ENCODE measurements at regions not wholly inside any gene's neighbourhood (a gene's known extent, or its start where the extent isn't known, plus 50 kb on each side); places are given as distances from the start of the nearest gene placed in this dataset.

DNA sequence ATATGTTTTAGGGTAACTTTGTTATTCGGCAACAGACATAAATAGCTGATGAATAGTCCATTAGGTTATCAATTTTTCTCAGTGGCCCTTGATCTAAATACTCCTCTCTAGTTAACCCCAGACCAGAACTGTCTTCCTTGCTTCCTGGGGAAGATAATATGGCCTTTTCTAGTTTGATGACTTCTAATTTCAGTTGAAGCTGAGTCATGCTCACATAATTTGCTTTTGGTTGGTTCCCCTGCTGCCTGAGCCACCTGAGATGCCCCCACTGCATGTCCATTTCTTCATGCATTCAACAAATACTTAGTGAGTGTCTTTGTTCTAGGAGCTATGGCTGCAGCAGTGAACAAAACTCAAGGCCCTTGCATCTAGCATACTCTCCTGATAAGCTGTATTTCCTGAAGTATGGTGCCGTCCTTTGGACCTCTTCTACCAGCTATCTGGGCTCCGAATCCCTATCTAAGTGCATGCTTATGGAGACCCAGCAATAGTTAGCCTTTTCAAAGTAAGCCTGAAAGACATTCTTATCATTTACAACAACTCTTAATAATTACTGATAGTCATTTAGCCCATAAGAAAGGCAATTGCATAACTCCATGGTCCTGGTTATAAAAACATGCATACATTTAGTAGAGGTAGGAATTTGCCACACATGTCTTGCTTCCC lies 84.5 kb upstream of the SLC12A2 start:
- H3K27me3 Mint-ChIP-seq (ENCODE audit: insufficient read depth, low read depth, poor library complexity): peaks cover 2% of the 10 kb centered on the region
- no peaks in the 10 kb centered on the region for H3K9me3 Mint-ChIP-seq
- H3K4me1 Mint-ChIP-seq: peaks cover 12% of the 10 kb centered on the region
- H3K27ac ChIP-seq (ENCODE audit: low read depth): no peak overlapping the region
- H3K4me2 ChIP-seq: no peak overlapping the region
- no peaks in the 10 kb centered on the region for H3K9me2 ChIP-seq (ENCODE audit: insufficient read depth)
- DNase-seq (ENCODE audit: low spot score) (no peak), ATAC-seq (no peak)
- no peak overlapping the region for H3K4me3 ChIP-seq
- H2AFZ ChIP-seq: no peak overlapping the region
- H3K36me3 ChIP-seq (ENCODE audit: insufficient read depth): no peaks in the 10 kb centered on the region
- no peak overlapping the region; the same call in 1 of the 2 replicates for H3K27ac Mint-ChIP-seq
- H3K27me3 ChIP-seq (ENCODE audit: insufficient read depth): no peaks in the 10 kb centered on the region
- H3F3A ChIP-seq (replicated peaks; ENCODE audit: low read depth): no peaks in the 10 kb centered on the region
- H4K20me1 ChIP-seq (replicated peaks; ENCODE audit: insufficient read depth): no peaks in the 10 kb centered on the region
- H3K36me3 Mint-ChIP-seq (ENCODE audit: low read depth): no peaks in the 10 kb centered on the region
- peaks cover 10% of the 10 kb centered on the region; the same call in 1 of the 2 replicates for H3K4me1 ChIP-seq (ENCODE audit: insufficient read depth)
- TF ChIP-seq, protein P1, sequence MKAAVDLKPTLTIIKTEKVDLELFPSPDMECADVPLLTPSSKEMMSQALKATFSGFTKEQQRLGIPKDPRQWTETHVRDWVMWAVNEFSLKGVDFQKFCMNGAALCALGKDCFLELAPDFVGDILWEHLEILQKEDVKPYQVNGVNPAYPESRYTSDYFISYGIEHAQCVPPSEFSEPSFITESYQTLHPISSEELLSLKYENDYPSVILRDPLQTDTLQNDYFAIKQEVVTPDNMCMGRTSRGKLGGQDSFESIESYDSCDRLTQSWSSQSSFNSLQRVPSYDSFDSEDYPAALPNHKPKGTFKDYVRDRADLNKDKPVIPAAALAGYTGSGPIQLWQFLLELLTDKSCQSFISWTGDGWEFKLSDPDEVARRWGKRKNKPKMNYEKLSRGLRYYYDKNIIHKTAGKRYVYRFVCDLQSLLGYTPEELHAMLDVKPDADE (IDR thresholded peaks at IDR 0.05): no peak
- TF ChIP-seq ZNF462 (CRISPR knock-in tag; IDR thresholded peaks at IDR 0.05) (no peak), CREB1 (CRISPR knock-in tag; IDR thresholded peaks at IDR 0.05; ENCODE audit: low read depth) (no peak), EZH2phosphoT487 (IDR thresholded peaks at IDR 0.05; ENCODE audit: unreplicated experiment) (no peak), STAT1 (IDR thresholded peaks at IDR 0.05; ENCODE audit: unreplicated experiment) (no peak), ZNF114 (CRISPR knock-in tag; IDR thresholded peaks at IDR 0.05) (no peak), EZH2 (IDR thresholded peaks at IDR 0.05; ENCODE audit: low read depth, unreplicated experiment) (no peak), NANOG (IDR thresholded peaks at IDR 0.05; ENCODE audit: borderline replicate concordance) (no peak), ZNF331 (CRISPR knock-in tag; IDR thresholded peaks at IDR 0.05; ENCODE audit: low read depth) (no peak), JUNB (IDR thresholded peaks at IDR 0.05; ENCODE audit: unreplicated experiment) (no peak), POLR2AphosphoS5 (IDR thresholded peaks at IDR 0.05; ENCODE audit: low read depth) (no peak)
- TF ChIP-seq, protein P2, sequence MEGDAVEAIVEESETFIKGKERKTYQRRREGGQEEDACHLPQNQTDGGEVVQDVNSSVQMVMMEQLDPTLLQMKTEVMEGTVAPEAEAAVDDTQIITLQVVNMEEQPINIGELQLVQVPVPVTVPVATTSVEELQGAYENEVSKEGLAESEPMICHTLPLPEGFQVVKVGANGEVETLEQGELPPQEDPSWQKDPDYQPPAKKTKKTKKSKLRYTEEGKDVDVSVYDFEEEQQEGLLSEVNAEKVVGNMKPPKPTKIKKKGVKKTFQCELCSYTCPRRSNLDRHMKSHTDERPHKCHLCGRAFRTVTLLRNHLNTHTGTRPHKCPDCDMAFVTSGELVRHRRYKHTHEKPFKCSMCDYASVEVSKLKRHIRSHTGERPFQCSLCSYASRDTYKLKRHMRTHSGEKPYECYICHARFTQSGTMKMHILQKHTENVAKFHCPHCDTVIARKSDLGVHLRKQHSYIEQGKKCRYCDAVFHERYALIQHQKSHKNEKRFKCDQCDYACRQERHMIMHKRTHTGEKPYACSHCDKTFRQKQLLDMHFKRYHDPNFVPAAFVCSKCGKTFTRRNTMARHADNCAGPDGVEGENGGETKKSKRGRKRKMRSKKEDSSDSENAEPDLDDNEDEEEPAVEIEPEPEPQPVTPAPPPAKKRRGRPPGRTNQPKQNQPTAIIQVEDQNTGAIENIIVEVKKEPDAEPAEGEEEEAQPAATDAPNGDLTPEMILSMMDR (conservative IDR thresholded peaks at IDR 0.05; ENCODE audit: low read depth in 2 of 2): no peak
- TF ChIP-seq, protein P3, sequence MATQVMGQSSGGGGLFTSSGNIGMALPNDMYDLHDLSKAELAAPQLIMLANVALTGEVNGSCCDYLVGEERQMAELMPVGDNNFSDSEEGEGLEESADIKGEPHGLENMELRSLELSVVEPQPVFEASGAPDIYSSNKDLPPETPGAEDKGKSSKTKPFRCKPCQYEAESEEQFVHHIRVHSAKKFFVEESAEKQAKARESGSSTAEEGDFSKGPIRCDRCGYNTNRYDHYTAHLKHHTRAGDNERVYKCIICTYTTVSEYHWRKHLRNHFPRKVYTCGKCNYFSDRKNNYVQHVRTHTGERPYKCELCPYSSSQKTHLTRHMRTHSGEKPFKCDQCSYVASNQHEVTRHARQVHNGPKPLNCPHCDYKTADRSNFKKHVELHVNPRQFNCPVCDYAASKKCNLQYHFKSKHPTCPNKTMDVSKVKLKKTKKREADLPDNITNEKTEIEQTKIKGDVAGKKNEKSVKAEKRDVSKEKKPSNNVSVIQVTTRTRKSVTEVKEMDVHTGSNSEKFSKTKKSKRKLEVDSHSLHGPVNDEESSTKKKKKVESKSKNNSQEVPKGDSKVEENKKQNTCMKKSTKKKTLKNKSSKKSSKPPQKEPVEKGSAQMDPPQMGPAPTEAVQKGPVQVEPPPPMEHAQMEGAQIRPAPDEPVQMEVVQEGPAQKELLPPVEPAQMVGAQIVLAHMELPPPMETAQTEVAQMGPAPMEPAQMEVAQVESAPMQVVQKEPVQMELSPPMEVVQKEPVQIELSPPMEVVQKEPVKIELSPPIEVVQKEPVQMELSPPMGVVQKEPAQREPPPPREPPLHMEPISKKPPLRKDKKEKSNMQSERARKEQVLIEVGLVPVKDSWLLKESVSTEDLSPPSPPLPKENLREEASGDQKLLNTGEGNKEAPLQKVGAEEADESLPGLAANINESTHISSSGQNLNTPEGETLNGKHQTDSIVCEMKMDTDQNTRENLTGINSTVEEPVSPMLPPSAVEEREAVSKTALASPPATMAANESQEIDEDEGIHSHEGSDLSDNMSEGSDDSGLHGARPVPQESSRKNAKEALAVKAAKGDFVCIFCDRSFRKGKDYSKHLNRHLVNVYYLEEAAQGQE (IDR thresholded peaks at IDR 0.05; ENCODE audit: unreplicated experiment): no peak
- no peaks in the 10 kb centered on the region for H3K79me2 ChIP-seq (replicated peaks; ENCODE audit: insufficient read depth)
- no peak overlapping the region for H3K4me3 Mint-ChIP-seq

Measured in GM23338 (cell line).